Esophagus muscularis mucosa (tissue), 4 donors: ENCODE measurements at regions not wholly inside any gene's neighbourhood (a gene's known extent, or its start where the extent isn't known, plus 50 kb on each side); places are given as distances from the start of the nearest gene placed in this dataset.

Experiments used
- DNase-seq: peaks from one replicate; pipeline ENCODE4 v3.0.0-alpha.2; 2017; ENCODE audit errors: extremely low spot score
- H3K27ac ChIP-seq, 4 donors: fragments of 200-600 bp; sonication (generic); replicated peaks in 1 of 4; 1 replicate in 3 of 4; 2 replicates in 1 of 4; pipeline ENCODE4 v1.5.1; 2016 to 2019; ENCODE audit warnings: mild to moderate bottlenecking in 1 of 4
- H3K27me3 ChIP-seq, 4 donors: fragments of 200-600 bp; sonication (generic); one replicate each; pipeline versions ENCODE4 v1.5.1 to v1.6.0; 2016 to 2019
- H3K36me3 ChIP-seq, 4 donors: fragments of 200-600 bp; sonication (generic); one replicate each; pipeline ENCODE4 v1.5.1; 2016 to 2019
- H3K4me1 ChIP-seq, 4 donors: fragments of 200-600 bp; sonication (generic); one replicate each; pipeline ENCODE4 v1.5.1; 2016 to 2019
- H3K4me3 ChIP-seq, 4 donors: fragments of 200-600 bp; sonication (generic); 1 replicate in 2 of 4; 2 replicates in 2 of 4; pipeline ENCODE4 v1.5.1; 2016 to 2019; ENCODE audit warnings: mild to moderate bottlenecking in 4 of 4, moderate library complexity in 1 of 4
- H3K9me3 ChIP-seq, 4 donors: fragments of 200-600 bp; sonication (generic); 1 replicate in 3 of 4; 2 replicates in 1 of 4; pipeline ENCODE4 v1.5.1; 2016 to 2019
- EP300 ChIP-seq: sonication (generic); formaldehyde crosslinking; IDR thresholded peaks from one replicate; pipeline ENCODE4 v1.6.1; 2017; ENCODE audit warnings: antibody characterized with exemption
- POLR2A ChIP-seq: fragments of 450-650 bp; IDR thresholded peaks from one replicate; pipeline ENCODE4 v1.6.1; 2017; ENCODE audit warnings: antibody characterized with exemption, moderate library complexity, mild to moderate bottlenecking, low read depth
- POLR2AphosphoS5 ChIP-seq, 2 donors: sonication (generic); formaldehyde crosslinking; IDR thresholded peaks; one replicate each; pipeline ENCODE4 v1.6.1; 2017; ENCODE audit warnings: antibody characterized with exemption in 2 of 2
- WGBS: methylation state at CpG from one replicate; pipeline ENCODE4 v1.1.5; 2018; 5-methylcytosine and 5-hydroxymethylcytosine counted together
- intact Hi-C: fragments of 100-400 bp; cut with DNase I; formaldehyde crosslinking; loops from one replicate; pipeline ENCODE4 v1.15.1; 2023
- TF ChIP-seq, protein P1 (sequence below), 3 experiments: fragments of 200-600 bp in 2 of 3; fragments of 450-650 bp in 1 of 3; sonication (generic) in 2 of 3; IDR thresholded peaks; one replicate each; pipeline ENCODE4 v1.5.1; 2017 to 2019; ENCODE audit warnings: antibody characterized with exemption in 3 of 3, mild to moderate bottlenecking in 2 of 3, moderate library complexity in 1 of 3

DNA sequence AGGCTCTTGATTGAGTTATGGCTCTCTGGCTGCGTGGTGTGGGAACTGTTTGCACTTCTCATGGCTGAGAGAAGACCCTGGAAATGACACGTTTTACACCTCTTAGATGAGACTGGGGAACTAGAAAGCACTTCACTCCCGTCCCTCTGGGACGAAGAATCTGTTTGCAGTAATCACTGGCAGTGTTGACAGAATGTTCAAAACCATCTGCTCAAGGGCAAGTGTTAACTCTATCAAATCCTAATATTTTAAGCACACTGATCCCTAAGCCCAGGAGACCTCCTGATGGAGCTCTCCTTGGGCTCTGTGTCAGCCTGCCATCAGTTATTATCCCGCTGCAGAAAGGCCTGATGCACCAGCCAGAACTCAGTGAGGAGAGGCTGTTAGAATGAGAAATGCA is 323.8 kb upstream of the DNAJC19 start:
- H3K9me3 ChIP-seq, result no peaks in the 10 kb centered on the region
- no peaks in the 10 kb centered on the region for H3K27me3 ChIP-seq
- H3K4me1 ChIP-seq, result no peaks in the 10 kb centered on the region
- no peak overlapping the region for H3K4me3 ChIP-seq
- intact Hi-C loops, result no loop called here
- TF ChIP-seq EP300, result no peak
- TF ChIP-seq POLR2AphosphoS5 (IDR thresholded peaks at IDR 0.05), result no peak
- TF ChIP-seq, protein P1, sequence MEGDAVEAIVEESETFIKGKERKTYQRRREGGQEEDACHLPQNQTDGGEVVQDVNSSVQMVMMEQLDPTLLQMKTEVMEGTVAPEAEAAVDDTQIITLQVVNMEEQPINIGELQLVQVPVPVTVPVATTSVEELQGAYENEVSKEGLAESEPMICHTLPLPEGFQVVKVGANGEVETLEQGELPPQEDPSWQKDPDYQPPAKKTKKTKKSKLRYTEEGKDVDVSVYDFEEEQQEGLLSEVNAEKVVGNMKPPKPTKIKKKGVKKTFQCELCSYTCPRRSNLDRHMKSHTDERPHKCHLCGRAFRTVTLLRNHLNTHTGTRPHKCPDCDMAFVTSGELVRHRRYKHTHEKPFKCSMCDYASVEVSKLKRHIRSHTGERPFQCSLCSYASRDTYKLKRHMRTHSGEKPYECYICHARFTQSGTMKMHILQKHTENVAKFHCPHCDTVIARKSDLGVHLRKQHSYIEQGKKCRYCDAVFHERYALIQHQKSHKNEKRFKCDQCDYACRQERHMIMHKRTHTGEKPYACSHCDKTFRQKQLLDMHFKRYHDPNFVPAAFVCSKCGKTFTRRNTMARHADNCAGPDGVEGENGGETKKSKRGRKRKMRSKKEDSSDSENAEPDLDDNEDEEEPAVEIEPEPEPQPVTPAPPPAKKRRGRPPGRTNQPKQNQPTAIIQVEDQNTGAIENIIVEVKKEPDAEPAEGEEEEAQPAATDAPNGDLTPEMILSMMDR (IDR thresholded peaks at IDR 0.05), result no peak
- WGBS, result 17% methylated on average over 5 of the region's 5 CpGs
- no peaks in the 10 kb centered on the region for H3K36me3 ChIP-seq
- no peak overlapping the region for H3K27ac ChIP-seq
- no peak for DNase-seq

DNA sequence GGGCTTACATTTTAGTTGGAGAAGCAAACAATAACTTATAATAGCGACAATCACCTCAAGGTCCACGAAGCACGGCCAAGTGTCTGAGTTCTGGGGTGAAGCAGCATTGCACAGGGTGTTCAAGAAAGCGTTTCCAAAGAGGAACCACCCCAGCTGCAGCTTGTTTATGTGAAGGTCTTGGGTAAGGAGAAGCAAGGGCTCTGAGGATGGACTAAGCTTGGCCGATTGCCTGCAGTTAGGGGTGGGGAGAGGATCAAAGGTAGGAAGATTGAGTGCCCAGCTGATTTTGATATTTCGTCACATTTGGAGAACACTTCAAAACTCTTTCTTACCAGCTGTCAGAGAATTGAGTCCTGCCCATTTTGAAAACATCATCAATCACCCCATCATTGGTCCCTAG is 321.6 kb upstream of the DNAJC19 start:
- intact Hi-C loops, result no loop called here
- H3K9me3 ChIP-seq, result no peaks in the 10 kb centered on the region
- TF ChIP-seq POLR2AphosphoS5 (IDR thresholded peaks at IDR 0.05) (no peak), POLR2A (no peak), EP300 (no peak)
- TF ChIP-seq, protein P1 (IDR thresholded peaks at IDR 0.05), result no peak
- no peak overlapping the region for H3K4me3 ChIP-seq
- H3K27ac ChIP-seq, result no peak overlapping the region
- H3K27me3 ChIP-seq, result no peaks in the 10 kb centered on the region
- 35% methylated on average over 6 of the region's 6 CpGs for WGBS
- no peaks in the 10 kb centered on the region for H3K4me1 ChIP-seq
- no peaks in the 10 kb centered on the region for H3K36me3 ChIP-seq
- no peak for DNase-seq

DNA sequence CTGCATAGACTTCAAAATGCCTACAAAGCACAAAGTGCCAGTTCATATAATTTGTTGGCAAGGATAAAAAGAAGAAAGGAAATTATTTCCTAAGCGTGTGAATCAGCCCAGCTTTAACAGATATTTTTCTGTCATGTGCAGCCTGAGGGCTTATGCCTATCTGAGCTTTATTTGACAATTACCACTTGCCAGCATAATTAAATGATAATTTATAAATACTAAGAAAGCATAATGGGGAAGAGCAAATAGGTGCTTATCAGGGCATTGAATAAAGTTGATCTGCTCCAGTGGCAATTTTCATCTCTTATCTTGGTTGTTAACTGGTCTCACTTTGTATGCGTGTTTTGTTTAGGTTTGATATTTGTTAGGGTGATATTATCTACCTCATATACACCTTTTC is 313.4 kb upstream of the DNAJC19 start:
- intact Hi-C loops, result no loop called here
- Histone ChIP-seq H3K4me1 (no peaks in the 10 kb centered on the region), H3K27me3 (no peaks in the 10 kb centered on the region), H3K9me3 (no peaks in the 10 kb centered on the region), H3K27ac (no peak overlapping the region), H3K4me3 (no peak overlapping the region), H3K36me3 (no peaks in the 10 kb centered on the region)
- 74% methylated on average over 2 of the region's 2 CpGs for WGBS
- DNase-seq, result no peak
- TF ChIP-seq POLR2AphosphoS5 (IDR thresholded peaks at IDR 0.05) (no peak), POLR2A (no peak), EP300 (no peak)
- TF ChIP-seq, protein P1 (IDR thresholded peaks at IDR 0.05), result no peak

DNA sequence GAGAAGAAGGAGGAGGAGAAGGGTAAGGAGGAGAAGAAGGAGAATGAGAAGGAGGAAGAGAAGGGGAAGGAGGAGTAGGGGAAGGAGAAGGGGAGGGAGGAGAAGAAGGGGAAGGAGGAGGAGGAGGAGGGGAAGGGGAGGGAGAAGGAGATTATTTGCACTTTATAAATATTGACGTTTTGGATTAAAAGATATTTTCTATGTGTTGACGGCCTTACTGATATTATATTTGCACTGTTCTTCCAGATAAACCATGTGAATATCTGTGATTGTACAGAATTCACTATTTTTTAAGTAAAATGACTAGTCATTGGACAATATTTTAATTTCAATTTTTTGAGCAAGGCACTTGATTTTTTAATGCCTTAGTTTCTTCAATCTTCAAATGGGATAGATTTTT is 310.5 kb upstream of the DNAJC19 start:
- H3K27ac ChIP-seq, result no peak overlapping the region
- H3K27me3 ChIP-seq, result no peaks in the 10 kb centered on the region
- no peaks in the 10 kb centered on the region for H3K9me3 ChIP-seq
- no peak for DNase-seq
- intact Hi-C loops, result no loop called here
- H3K4me1 ChIP-seq, result no peaks in the 10 kb centered on the region
- WGBS, result 72% methylated on average over 2 of the region's 2 CpGs
- no peak for TF ChIP-seq POLR2A
- TF ChIP-seq, protein P1 (IDR thresholded peaks at IDR 0.05), result no peak
- TF ChIP-seq EP300, result no peak
- TF ChIP-seq POLR2AphosphoS5 (IDR thresholded peaks at IDR 0.05), result no peak
- no peak overlapping the region for H3K4me3 ChIP-seq
- H3K36me3 ChIP-seq, result no peaks in the 10 kb centered on the region

DNA sequence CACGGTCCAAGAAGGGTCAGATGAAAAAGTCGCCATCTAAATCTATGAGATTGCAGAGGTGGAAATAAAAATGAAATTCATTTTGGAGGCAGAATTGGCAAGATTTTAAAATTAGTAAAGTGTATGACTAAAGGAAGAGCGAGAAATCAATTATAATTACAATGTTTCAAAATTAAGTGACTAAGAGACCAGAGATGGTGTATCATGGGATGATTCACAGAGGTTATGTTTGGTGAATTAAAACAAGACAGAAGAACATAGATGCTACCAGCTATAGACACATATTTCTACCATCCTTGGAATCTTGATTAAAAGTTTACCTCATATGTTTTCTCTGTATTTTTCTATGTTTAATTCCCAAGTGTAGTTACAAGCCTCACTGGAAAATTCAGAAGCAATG is 308.9 kb upstream of the DNAJC19 start:
- no peaks in the 10 kb centered on the region for H3K9me3 ChIP-seq
- H3K4me3 ChIP-seq, result no peak overlapping the region
- TF ChIP-seq, protein P1 (IDR thresholded peaks at IDR 0.05), result no peak
- TF ChIP-seq POLR2A, result no peak
- TF ChIP-seq EP300, result no peak
- TF ChIP-seq POLR2AphosphoS5 (IDR thresholded peaks at IDR 0.05), result no peak
- no peak for DNase-seq
- no peak overlapping the region for H3K27ac ChIP-seq
- H3K27me3 ChIP-seq, result no peaks in the 10 kb centered on the region
- WGBS, result 94% methylated on average over 3 of the region's 3 CpGs
- H3K4me1 ChIP-seq, result no peaks in the 10 kb centered on the region
- intact Hi-C loops, result no loop called here
- H3K36me3 ChIP-seq, result no peaks in the 10 kb centered on the region
